ENCODE measurements at regions not wholly inside any gene's neighbourhood (a gene's known extent, or its start where the extent isn't known, plus 50 kb on each side); places are given as distances from the start of the nearest gene placed in this dataset.

GRCh38 chr4:142955501-142955900 is 109.4 kb upstream of the INPP4B start:
- DNase-seq (ENCODE audit: low read depth, low spot score), result no peak
- in situ Hi-C loops (cut with HindIII; ENCODE audit: low pct_unique_long_range_greater_than_20kb, low sequenced_read_pairs), result no loop called here

GRCh38 chr4:142959173-142959572 is 113.1 kb upstream of the INPP4B start:
- DNase-seq (ENCODE audit: low read depth, low spot score), result no peak
- in situ Hi-C loops (cut with HindIII; ENCODE audit: low pct_unique_long_range_greater_than_20kb, low sequenced_read_pairs), result no loop called here

GRCh38 chr4:142960126-142960525 is 114.0 kb upstream of the INPP4B start:
- in situ Hi-C loops (cut with HindIII; ENCODE audit: low pct_unique_long_range_greater_than_20kb, low sequenced_read_pairs), result no loop called here
- DNase-seq (ENCODE audit: low read depth, low spot score), result no peak

- DNase-seq (ENCODE audit: low read depth, low spot score), result no peak
- in situ Hi-C loops (cut with HindIII; ENCODE audit: low pct_unique_long_range_greater_than_20kb, low sequenced_read_pairs), result no loop called here
Measured at GRCh38 chr4:142960867-142961644, 115.0 kb upstream of the INPP4B start.

GRCh38 chr4:142961866-142962265 is 115.8 kb upstream of the INPP4B start:
- DNase-seq (ENCODE audit: low read depth, low spot score), result peak; percentile 14
- in situ Hi-C loops (cut with HindIII; ENCODE audit: low pct_unique_long_range_greater_than_20kb, low sequenced_read_pairs), result no loop called here

DNA sequence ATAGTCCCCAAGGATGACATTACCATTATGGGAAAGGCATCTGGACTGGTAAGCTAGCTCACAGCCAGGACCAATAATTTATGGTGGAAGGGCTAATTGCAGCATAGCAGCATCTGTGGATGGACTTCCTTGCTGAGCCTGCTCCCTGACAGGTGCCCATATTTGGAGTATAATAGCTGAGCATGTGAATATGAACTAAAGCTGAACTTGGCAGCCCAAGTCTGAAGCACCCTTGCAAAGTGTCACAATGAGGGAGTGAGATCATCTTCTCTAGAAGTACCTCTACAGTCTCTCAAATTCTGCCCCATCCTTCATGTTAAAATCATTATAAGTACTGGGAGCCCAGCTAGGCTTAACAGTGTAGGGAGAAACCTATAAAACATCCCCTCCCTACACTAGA is 128.2 kb upstream of the INPP4B start:
- DNase-seq (ENCODE audit: low read depth, low spot score), result no peak
- in situ Hi-C loops (cut with HindIII; ENCODE audit: low pct_unique_long_range_greater_than_20kb, low sequenced_read_pairs), result no loop called here

DNA sequence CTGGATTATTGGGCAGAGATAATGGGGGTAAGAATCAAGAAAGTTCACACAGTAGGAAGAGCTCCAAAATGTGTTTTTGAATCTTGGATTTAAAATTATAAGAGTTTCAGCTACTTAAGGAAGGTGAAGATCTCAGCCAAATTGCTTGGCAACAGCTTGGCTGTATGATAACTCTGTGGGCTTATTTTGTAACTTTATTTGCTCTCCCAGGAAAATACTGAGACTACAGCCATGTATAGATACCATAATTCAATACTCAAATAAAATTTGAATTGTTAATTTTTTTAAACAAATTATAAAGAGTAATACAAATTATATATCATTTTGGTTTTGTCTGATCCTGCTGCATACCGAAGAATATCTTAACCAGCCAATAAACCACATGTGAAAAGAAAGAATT is 129.5 kb upstream of the INPP4B start:
- in situ Hi-C loops (cut with HindIII; ENCODE audit: low pct_unique_long_range_greater_than_20kb, low sequenced_read_pairs), result no loop called here
- no peak for DNase-seq (ENCODE audit: low read depth, low spot score)

DNA sequence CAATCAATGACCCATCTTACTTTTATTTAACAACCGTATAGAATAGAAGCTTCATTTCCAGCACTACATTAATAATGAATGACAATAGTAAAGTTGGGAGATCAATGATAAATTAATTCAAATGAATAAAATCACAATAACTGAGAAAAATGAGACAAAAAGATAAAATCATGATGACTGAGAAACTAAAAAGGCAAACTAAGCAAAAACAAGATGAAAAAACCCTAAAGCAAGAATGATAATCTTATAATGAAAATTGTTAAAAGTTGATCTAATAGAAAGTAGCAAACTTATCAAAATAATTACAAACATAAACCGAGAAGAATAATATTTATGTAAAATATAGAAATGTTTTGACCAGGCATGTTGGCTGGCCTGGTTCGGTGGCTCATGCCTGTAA is 130.4 kb upstream of the INPP4B start:
- in situ Hi-C loops (cut with HindIII; ENCODE audit: low pct_unique_long_range_greater_than_20kb, low sequenced_read_pairs), result no loop called here
- DNase-seq (ENCODE audit: low read depth, low spot score), result no peak

GRCh38 chr4:142977182-142977581 is 131.1 kb upstream of the INPP4B start:
- in situ Hi-C loops (cut with HindIII; ENCODE audit: low pct_unique_long_range_greater_than_20kb, low sequenced_read_pairs), result no loop called here
- DNase-seq (ENCODE audit: low read depth, low spot score), result no peak

DNA sequence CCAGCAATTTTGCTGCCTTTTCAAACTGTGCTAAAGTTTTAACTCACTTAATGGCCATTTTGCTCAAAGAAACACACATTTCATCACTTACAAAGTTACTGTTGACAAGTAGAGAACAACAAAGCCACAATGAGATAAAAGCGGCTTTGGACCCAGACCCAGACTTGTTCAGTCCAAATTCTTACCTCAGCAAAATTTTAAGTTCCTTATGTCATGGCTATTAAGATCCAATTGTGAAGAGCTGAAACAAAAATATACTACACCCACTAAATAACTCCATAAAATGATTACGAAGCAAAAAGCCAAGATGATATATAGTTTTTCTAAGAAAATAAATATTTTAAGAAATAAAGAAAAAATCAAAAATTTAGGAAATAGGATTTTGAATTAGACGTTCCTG is 137.0 kb upstream of the INPP4B start:
- in situ Hi-C loops (cut with HindIII; ENCODE audit: low pct_unique_long_range_greater_than_20kb, low sequenced_read_pairs), result no loop called here

DNA sequence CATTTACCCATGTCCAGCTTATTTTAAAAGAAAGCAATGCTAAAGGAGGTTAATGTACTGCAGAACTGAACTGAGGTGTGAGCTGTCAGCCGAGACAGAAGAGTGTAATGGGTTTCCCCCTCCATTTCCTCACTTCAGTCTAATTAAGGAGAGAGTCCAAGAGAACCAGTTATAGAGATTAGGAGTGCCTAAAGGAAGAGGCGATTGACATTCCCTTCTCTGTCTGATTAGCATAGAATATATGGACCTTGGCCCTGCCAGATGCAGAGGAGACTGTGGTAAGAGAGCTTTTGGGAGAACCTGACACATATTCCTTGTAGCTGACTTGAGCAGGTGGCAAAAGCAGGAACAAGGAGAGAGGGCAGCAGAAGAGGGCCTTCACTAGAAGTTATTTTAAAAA is 137.5 kb upstream of the INPP4B start:
- DNase-seq (ENCODE audit: low read depth, low spot score), result no peak
- in situ Hi-C loops (cut with HindIII; ENCODE audit: low pct_unique_long_range_greater_than_20kb, low sequenced_read_pairs), result no loop called here

More for the DNA sequence above, 137.0 kb upstream of the INPP4B start:
- DNase-seq (ENCODE audit: low read depth, low spot score), result no peak

GRCh38 chr4:142984871-142985585 is 138.9 kb upstream of the INPP4B start:
- in situ Hi-C loops (cut with HindIII; ENCODE audit: low pct_unique_long_range_greater_than_20kb, low sequenced_read_pairs), result no loop called here
- peak; percentile 63 for DNase-seq (ENCODE audit: low read depth, low spot score)

DNA sequence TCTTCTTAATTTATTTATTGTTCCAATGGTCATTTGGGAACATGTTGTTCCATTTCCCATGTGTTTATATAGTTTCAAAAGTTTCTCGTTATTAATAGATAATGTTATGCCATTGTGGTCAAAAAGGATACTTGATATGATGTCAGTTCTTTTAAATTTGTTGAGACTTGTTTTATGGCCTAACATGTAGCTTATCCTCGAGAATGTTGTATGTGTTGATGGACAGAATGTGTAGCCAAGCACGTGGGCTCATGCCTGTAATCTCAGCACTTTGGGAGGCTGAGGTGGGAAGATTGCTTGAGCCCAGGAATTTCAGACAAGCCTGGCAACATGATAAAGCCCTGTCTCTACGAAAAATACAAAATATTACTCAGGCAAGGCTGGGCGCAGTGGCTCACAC is 168.5 kb upstream of the USP38 start:
- DNase-seq (ENCODE audit: low read depth, low spot score), result no peak
- in situ Hi-C loops (cut with HindIII; ENCODE audit: low pct_unique_long_range_greater_than_20kb, low sequenced_read_pairs), result no loop called here

- in situ Hi-C loops (cut with HindIII; ENCODE audit: low pct_unique_long_range_greater_than_20kb, low sequenced_read_pairs), result no loop called here
- DNase-seq (ENCODE audit: low read depth, low spot score), result no peak
Measured at GRCh38 chr4:143017210-143017609, 167.5 kb upstream of the USP38 start.

GRCh38 chr4:143019351-143019750 is 165.4 kb upstream of the USP38 start:
- in situ Hi-C loops (cut with HindIII; ENCODE audit: low pct_unique_long_range_greater_than_20kb, low sequenced_read_pairs), result no loop called here
- no peak for DNase-seq (ENCODE audit: low read depth, low spot score)

- no peak for DNase-seq (ENCODE audit: low read depth, low spot score)
- in situ Hi-C loops (cut with HindIII; ENCODE audit: low pct_unique_long_range_greater_than_20kb, low sequenced_read_pairs), result no loop called here
Measured at GRCh38 chr4:143021384-143021783, 163.3 kb upstream of the USP38 start.

DNA sequence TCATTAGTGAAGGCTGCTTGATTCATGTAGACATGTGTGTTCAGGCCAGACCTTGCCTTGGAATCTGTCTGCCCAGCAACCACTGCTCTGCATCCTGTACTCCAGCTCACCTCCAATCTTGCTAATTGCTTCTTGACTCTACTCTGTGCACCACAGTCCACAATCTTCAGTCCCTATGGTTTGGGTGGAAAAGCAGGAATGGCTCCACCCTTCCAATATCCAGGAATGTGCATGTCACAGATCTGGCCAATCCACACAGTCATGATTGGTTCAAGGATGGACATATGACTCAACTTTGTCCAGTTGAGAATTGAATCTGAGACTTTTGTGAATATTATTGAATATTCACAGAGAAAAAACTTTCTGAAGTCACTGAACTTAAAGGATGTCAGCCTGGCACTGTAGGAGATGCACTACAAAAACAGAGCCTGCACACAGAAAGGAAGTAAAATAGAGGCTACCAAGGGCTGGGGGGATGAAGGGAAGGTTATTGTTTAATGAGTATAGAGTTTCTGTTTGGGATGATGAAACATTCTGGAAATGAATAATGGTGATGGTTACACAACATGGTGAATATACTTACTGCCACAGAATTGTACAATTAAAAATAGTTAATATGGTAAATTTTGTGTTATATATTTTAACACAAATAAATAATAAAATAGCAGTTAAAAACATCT is 161.3 kb upstream of the USP38 start:
- in situ Hi-C loops (cut with HindIII; ENCODE audit: low pct_unique_long_range_greater_than_20kb, low sequenced_read_pairs), result no loop called here
- DNase-seq (ENCODE audit: low read depth, low spot score), result no peak

DNA sequence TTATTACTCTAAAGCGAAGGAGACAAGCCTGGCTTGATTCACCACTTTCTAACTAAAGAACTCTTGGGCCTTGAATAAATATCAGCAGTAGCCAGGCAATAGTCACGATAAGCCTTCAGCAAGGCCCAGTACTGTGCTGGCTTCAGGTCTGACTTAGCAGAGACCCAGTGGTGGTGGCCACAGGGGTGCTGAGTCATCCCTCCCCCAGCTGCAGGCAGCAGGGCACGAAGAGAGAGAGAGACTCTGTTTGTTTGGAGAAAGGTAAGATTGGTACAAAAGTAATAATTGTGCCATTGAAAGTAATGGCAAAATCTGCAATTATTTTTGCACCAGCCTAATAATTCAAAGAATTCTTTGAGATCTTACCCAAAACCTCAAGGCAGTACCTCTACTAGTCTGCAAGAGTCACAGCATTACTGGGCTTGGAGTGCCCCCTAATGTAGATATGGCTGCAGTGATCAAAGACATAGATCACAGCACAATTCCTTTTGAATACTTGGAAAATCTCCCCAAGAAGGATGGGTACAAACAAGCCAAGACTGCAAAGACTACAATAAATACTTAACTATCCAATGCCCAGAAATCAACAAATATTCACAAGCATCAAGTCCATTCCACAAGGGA is 159.5 kb upstream of the USP38 start:
- peak; percentile 77 for DNase-seq (ENCODE audit: low read depth, low spot score)
- in situ Hi-C loops (cut with HindIII; ENCODE audit: low pct_unique_long_range_greater_than_20kb, low sequenced_read_pairs), result no loop called here

Measured in SK-MEL-5 (cell line).